ENCODE measurements at regions not wholly inside any gene's neighbourhood (a gene's known extent, or its start where the extent isn't known, plus 50 kb on each side); places are given as distances from the start of the nearest gene placed in this dataset.

GRCh38 chr1:187411118-187411517 is 582.4 kb downstream of the PLA2G4A start:
- no peak overlapping the region for H3K56ac ChIP-seq (ENCODE audit: low read length)
- no peaks in the 10 kb centered on the region for H3K27me3 ChIP-seq (ENCODE audit: insufficient read depth, low read length, poor library complexity)
- H2BK5ac ChIP-seq (ENCODE audit: low read length) = no peak overlapping the region
- H3K4me1 ChIP-seq (ENCODE audit: control insufficient read depth, low read depth, low read length) = peaks cover 9% of the 10 kb centered on the region
- H3K4me2 ChIP-seq (ENCODE audit: low read length) = no peak overlapping the region
- H3K9ac ChIP-seq (ENCODE audit: low read length) = no peak overlapping the region
- H4K8ac ChIP-seq (ENCODE audit: low read depth, low read length) = no peak overlapping the region
- no peak overlapping the region for H4K5ac ChIP-seq (ENCODE audit: low read length)
- no CpG with 5 or more reads among the region's 3 CpGs for WGBS (ENCODE audit: extremely low coverage, insufficient coverage, low lambda C conversion rate)
- no peaks in the 10 kb centered on the region for H3K79me1 ChIP-seq (ENCODE audit: low read length)
- H3K79me2 ChIP-seq (ENCODE audit: control insufficient read depth, insufficient read depth, low read length) = no peaks in the 10 kb centered on the region
- no peak overlapping the region for H2BK15ac ChIP-seq (replicated peaks; ENCODE audit: low read depth)
- peak overlapping the region; percentile 90 for H3K18ac ChIP-seq (ENCODE audit: low read length)
- H3K23ac ChIP-seq (ENCODE audit: low read length) = no peak overlapping the region
- no peak overlapping the region for H3K27ac ChIP-seq (ENCODE audit: low read depth, low read length)
- no peak overlapping the region for H3K4ac ChIP-seq (ENCODE audit: low read depth, low read length)
- no peak overlapping the region for H2AK5ac ChIP-seq (ENCODE audit: low read length)
- H3K4me3 ChIP-seq (ENCODE audit: low read length) = no peak overlapping the region
- no peaks in the 10 kb centered on the region for H3K36me3 ChIP-seq (ENCODE audit: control insufficient read depth, insufficient read depth, low read length)
- DNase-seq = no peak
- H2BK120ac ChIP-seq (ENCODE audit: low read depth, low read length) = no peak overlapping the region

- no CpG with 5 or more reads among the region's 2 CpGs for WGBS (ENCODE audit: extremely low coverage, insufficient coverage, low lambda C conversion rate)
- H3K56ac ChIP-seq (ENCODE audit: low read length) = no peak overlapping the region
These were observed 584.8 kb downstream of the PLA2G4A start for GRCh38 chr1:187413405-187414169.

GRCh38 chr1:187415065-187415464 is 586.3 kb downstream of the PLA2G4A start:
- no peak overlapping the region for H3K23ac ChIP-seq (ENCODE audit: low read length)
- no peaks in the 10 kb centered on the region for H3K79me2 ChIP-seq (ENCODE audit: control insufficient read depth, insufficient read depth, low read length)
- no peak overlapping the region for H3K4ac ChIP-seq (ENCODE audit: low read depth, low read length)
- H3K27ac ChIP-seq (ENCODE audit: low read depth, low read length) = no peak overlapping the region
- H3K36me3 ChIP-seq (ENCODE audit: control insufficient read depth, insufficient read depth, low read length) = no peaks in the 10 kb centered on the region
- no peaks in the 10 kb centered on the region for H3K27me3 ChIP-seq (ENCODE audit: insufficient read depth, low read length, poor library complexity)
- H2BK5ac ChIP-seq (ENCODE audit: low read length) = no peak overlapping the region
- no peaks in the 10 kb centered on the region for H3K79me1 ChIP-seq (ENCODE audit: low read length)
- no peak overlapping the region for H3K56ac ChIP-seq (ENCODE audit: low read length)
- DNase-seq = no peak
- no peak overlapping the region for H3K9ac ChIP-seq (ENCODE audit: low read length)
- no peak overlapping the region for H4K8ac ChIP-seq (ENCODE audit: low read depth, low read length)
- no peak overlapping the region for H3K18ac ChIP-seq (ENCODE audit: low read length)
- H3K4me1 ChIP-seq (ENCODE audit: control insufficient read depth, low read depth, low read length) = no peaks in the 10 kb centered on the region
- no peak overlapping the region for H2BK15ac ChIP-seq (replicated peaks; ENCODE audit: low read depth)
- no peak overlapping the region for H3K4me3 ChIP-seq (ENCODE audit: low read length)
- H2AK5ac ChIP-seq (ENCODE audit: low read length) = no peak overlapping the region
- H3K4me2 ChIP-seq (ENCODE audit: low read length) = no peak overlapping the region
- H4K5ac ChIP-seq (ENCODE audit: low read length) = no peak overlapping the region
- no peak overlapping the region for H2BK120ac ChIP-seq (ENCODE audit: low read depth, low read length)
- WGBS (ENCODE audit: extremely low coverage, insufficient coverage, low lambda C conversion rate) = no CpG with 5 or more reads among the region's 3 CpGs

More at GRCh38 chr1:187413405-187414169, 584.8 kb downstream of the PLA2G4A start:
- Histone ChIP-seq H3K79me2 (ENCODE audit: control insufficient read depth, insufficient read depth, low read length) (no peaks in the 10 kb centered on the region), H2BK5ac (ENCODE audit: low read length) (no peak overlapping the region), H3K27me3 (ENCODE audit: insufficient read depth, low read length, poor library complexity) (no peaks in the 10 kb centered on the region), H2BK15ac (replicated peaks; ENCODE audit: low read depth) (no peak overlapping the region), H3K36me3 (ENCODE audit: control insufficient read depth, insufficient read depth, low read length) (no peaks in the 10 kb centered on the region), H3K23ac (ENCODE audit: low read length) (no peak overlapping the region), H4K5ac (ENCODE audit: low read length) (no peak overlapping the region), H3K4ac (ENCODE audit: low read depth, low read length) (no peak overlapping the region), H4K8ac (ENCODE audit: low read depth, low read length) (no peak overlapping the region), H2BK120ac (ENCODE audit: low read depth, low read length) (no peak overlapping the region), H3K27ac (ENCODE audit: low read depth, low read length) (no peak overlapping the region), H3K9ac (ENCODE audit: low read length) (no peak overlapping the region), H3K18ac (ENCODE audit: low read length) (no peak overlapping the region), H3K4me2 (ENCODE audit: low read length) (no peak overlapping the region), H3K4me1 (ENCODE audit: control insufficient read depth, low read depth, low read length) (peaks cover 3% of the 10 kb centered on the region), H2AK5ac (ENCODE audit: low read length) (no peak overlapping the region), H3K79me1 (ENCODE audit: low read length) (no peaks in the 10 kb centered on the region), H3K4me3 (ENCODE audit: low read length) (no peak overlapping the region)
- DNase-seq = peak; percentile 16

GRCh38 chr1:187417520-187417919 is 588.8 kb downstream of the PLA2G4A start:
- H4K8ac ChIP-seq (ENCODE audit: low read depth, low read length) = no peak overlapping the region
- H2BK5ac ChIP-seq (ENCODE audit: low read length) = no peak overlapping the region
- H2BK120ac ChIP-seq (ENCODE audit: low read depth, low read length) = no peak overlapping the region
- whole genome bisulfite sequencing (ENCODE audit: extremely low coverage, insufficient coverage, low lambda C conversion rate) = no CpG with 5 or more reads among the region's 2 CpGs
- H3K23ac ChIP-seq (ENCODE audit: low read length) = no peak overlapping the region
- H4K5ac ChIP-seq (ENCODE audit: low read length) = no peak overlapping the region
- H3K79me2 ChIP-seq (ENCODE audit: control insufficient read depth, insufficient read depth, low read length) = no peaks in the 10 kb centered on the region
- no peak overlapping the region for H2BK15ac ChIP-seq (replicated peaks; ENCODE audit: low read depth)
- no peak overlapping the region for H3K27ac ChIP-seq (ENCODE audit: low read depth, low read length)
- H3K56ac ChIP-seq (ENCODE audit: low read length) = no peak overlapping the region
- H3K79me1 ChIP-seq (ENCODE audit: low read length) = no peaks in the 10 kb centered on the region
- H3K18ac ChIP-seq (ENCODE audit: low read length) = no peak overlapping the region
- no peaks in the 10 kb centered on the region for H3K4me1 ChIP-seq (ENCODE audit: control insufficient read depth, low read depth, low read length)
- no peak overlapping the region for H3K4ac ChIP-seq (ENCODE audit: low read depth, low read length)
- H3K9ac ChIP-seq (ENCODE audit: low read length) = no peak overlapping the region
- DNase-seq = peak; percentile 59
- no peak overlapping the region for H3K4me3 ChIP-seq (ENCODE audit: low read length)
- H3K27me3 ChIP-seq (ENCODE audit: insufficient read depth, low read length, poor library complexity) = no peaks in the 10 kb centered on the region
- no peaks in the 10 kb centered on the region for H3K36me3 ChIP-seq (ENCODE audit: control insufficient read depth, insufficient read depth, low read length)
- H2AK5ac ChIP-seq (ENCODE audit: low read length) = no peak overlapping the region
- H3K4me2 ChIP-seq (ENCODE audit: low read length) = no peak overlapping the region

- H3K23ac ChIP-seq (ENCODE audit: low read length) = no peak overlapping the region
- H3K79me2 ChIP-seq (ENCODE audit: control insufficient read depth, insufficient read depth, low read length) = no peaks in the 10 kb centered on the region
- no peak for DNase-seq
- WGBS (ENCODE audit: extremely low coverage, insufficient coverage, low lambda C conversion rate) = no CpG with 5 or more reads among the region's 1 CpG
- no peak overlapping the region for H3K18ac ChIP-seq (ENCODE audit: low read length)
- no peaks in the 10 kb centered on the region for H3K36me3 ChIP-seq (ENCODE audit: control insufficient read depth, insufficient read depth, low read length)
- no peak overlapping the region for H4K8ac ChIP-seq (ENCODE audit: low read depth, low read length)
- no peak overlapping the region for H2AK5ac ChIP-seq (ENCODE audit: low read length)
- no peaks in the 10 kb centered on the region for H3K27me3 ChIP-seq (ENCODE audit: insufficient read depth, low read length, poor library complexity)
- no peak overlapping the region for H3K4ac ChIP-seq (ENCODE audit: low read depth, low read length)
- H3K27ac ChIP-seq (ENCODE audit: low read depth, low read length) = no peak overlapping the region
- no peak overlapping the region for H2BK5ac ChIP-seq (ENCODE audit: low read length)
- H3K4me2 ChIP-seq (ENCODE audit: low read length) = no peak overlapping the region
- no peak overlapping the region for H2BK120ac ChIP-seq (ENCODE audit: low read depth, low read length)
- H3K79me1 ChIP-seq (ENCODE audit: low read length) = no peaks in the 10 kb centered on the region
- H3K9ac ChIP-seq (ENCODE audit: low read length) = no peak overlapping the region
- no peak overlapping the region for H2BK15ac ChIP-seq (replicated peaks; ENCODE audit: low read depth)
- no peak overlapping the region for H3K4me3 ChIP-seq (ENCODE audit: low read length)
- no peak overlapping the region for H4K5ac ChIP-seq (ENCODE audit: low read length)
- no peaks in the 10 kb centered on the region for H3K4me1 ChIP-seq (ENCODE audit: control insufficient read depth, low read depth, low read length)
- no peak overlapping the region for H3K56ac ChIP-seq (ENCODE audit: low read length)
These were observed 604.8 kb downstream of the PLA2G4A start for GRCh38 chr1:187433598-187433997.

GRCh38 chr1:187442603-187443002 is 613.9 kb downstream of the PLA2G4A start:
- Histone ChIP-seq H4K5ac (ENCODE audit: low read length) (no peak overlapping the region), H3K4me3 (ENCODE audit: low read length) (no peak overlapping the region), H3K18ac (ENCODE audit: low read length) (no peak overlapping the region), H3K9ac (ENCODE audit: low read length) (no peak overlapping the region), H3K27me3 (ENCODE audit: insufficient read depth, low read length, poor library complexity) (no peaks in the 10 kb centered on the region), H2BK15ac (replicated peaks; ENCODE audit: low read depth) (no peak overlapping the region), H3K27ac (ENCODE audit: low read depth, low read length) (no peak overlapping the region), H3K56ac (ENCODE audit: low read length) (no peak overlapping the region), H3K4me2 (ENCODE audit: low read length) (no peak overlapping the region), H3K23ac (ENCODE audit: low read length) (no peak overlapping the region), H3K36me3 (ENCODE audit: control insufficient read depth, insufficient read depth, low read length) (no peaks in the 10 kb centered on the region), H3K79me1 (ENCODE audit: low read length) (no peaks in the 10 kb centered on the region), H3K4ac (ENCODE audit: low read depth, low read length) (no peak overlapping the region), H3K4me1 (ENCODE audit: control insufficient read depth, low read depth, low read length) (no peaks in the 10 kb centered on the region), H4K8ac (ENCODE audit: low read depth, low read length) (no peak overlapping the region), H3K79me2 (ENCODE audit: control insufficient read depth, insufficient read depth, low read length) (no peaks in the 10 kb centered on the region), H2AK5ac (ENCODE audit: low read length) (no peak overlapping the region), H2BK5ac (ENCODE audit: low read length) (no peak overlapping the region), H2BK120ac (ENCODE audit: low read depth, low read length) (no peak overlapping the region)
- no peak for DNase-seq
- no CpG with 5 or more reads among the region's 3 CpGs for WGBS (ENCODE audit: extremely low coverage, insufficient coverage, low lambda C conversion rate)
